HFF-Myc (cell line): ENCODE measurements at regions not wholly inside any gene's neighbourhood (a gene's known extent, or its start where the extent isn't known, plus 50 kb on each side); places are given as distances from the start of the nearest gene placed in this dataset.

Source experiments
- DNase-seq: peaks from one replicate; pipeline ENCODE4 v3.0.0-alpha.2; 2011; ENCODE audit warnings: low read depth; ENCODE audit errors: extremely low read depth
- H3K4me3 ChIP-seq: replicated peaks from 2 replicates; pipeline ENCODE4 v1.5.1; 2011; ENCODE audit warnings: low read depth, mild to moderate bottlenecking, control low read depth, low read length
- CTCF ChIP-seq: IDR thresholded peaks from 2 replicates; pipeline ENCODE4 v1.5.1; 2012; ENCODE audit warnings: mild to moderate bottlenecking, low read depth, low read length, control low read depth; ENCODE audit errors: missing control alignments

DNA sequence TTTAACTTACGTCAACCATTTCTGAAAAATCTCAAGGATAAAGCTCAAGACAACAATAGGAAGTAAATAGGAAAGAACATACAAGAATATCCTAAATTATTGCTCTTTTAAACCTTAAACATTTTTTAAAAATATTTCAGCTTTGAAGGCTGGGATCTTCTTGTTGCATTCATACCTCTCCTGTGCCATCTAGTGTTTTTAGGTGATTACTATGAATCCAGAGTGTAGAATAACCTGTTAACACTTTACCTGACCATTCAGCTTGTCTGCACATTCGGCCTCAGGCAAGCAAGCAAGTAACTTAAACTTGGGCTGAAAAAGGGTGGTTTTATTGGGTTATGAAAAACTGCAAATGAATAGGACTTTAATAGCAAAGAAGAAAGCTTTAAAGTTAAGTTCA is 507.8 kb upstream of the INTU start:
- DNase-seq, result no peak
- no peak for TF ChIP-seq CTCF

GRCh38 chr4:127126718-127127117 is 506.0 kb upstream of the INTU start:
- no peak overlapping the region for H3K4me3 ChIP-seq
- no peak for TF ChIP-seq CTCF
- DNase-seq, result no peak

More for the DNA sequence above, 507.8 kb upstream of the INTU start:
- no peak overlapping the region for H3K4me3 ChIP-seq

- no peak for TF ChIP-seq CTCF
- no peak overlapping the region for H3K4me3 ChIP-seq
- DNase-seq, result no peak
Observed at GRCh38 chr4:127131527-127131926, 501.2 kb upstream of the INTU start.

- TF ChIP-seq CTCF, result no peak
- H3K4me3 ChIP-seq, result no peak overlapping the region
- DNase-seq, result peak; percentile 79
Observed at GRCh38 chr4:127134490-127134889, 498.3 kb upstream of the INTU start.

- TF ChIP-seq CTCF, result no peak
- H3K4me3 ChIP-seq, result no peak overlapping the region
- no peak for DNase-seq
Observed at GRCh38 chr4:127138586-127138985, 494.2 kb upstream of the INTU start.

GRCh38 chr4:127139788-127140286 is 492.9 kb upstream of the INTU start:
- H3K4me3 ChIP-seq, result no peak overlapping the region
- TF ChIP-seq CTCF, result no peak
- no peak for DNase-seq

DNA sequence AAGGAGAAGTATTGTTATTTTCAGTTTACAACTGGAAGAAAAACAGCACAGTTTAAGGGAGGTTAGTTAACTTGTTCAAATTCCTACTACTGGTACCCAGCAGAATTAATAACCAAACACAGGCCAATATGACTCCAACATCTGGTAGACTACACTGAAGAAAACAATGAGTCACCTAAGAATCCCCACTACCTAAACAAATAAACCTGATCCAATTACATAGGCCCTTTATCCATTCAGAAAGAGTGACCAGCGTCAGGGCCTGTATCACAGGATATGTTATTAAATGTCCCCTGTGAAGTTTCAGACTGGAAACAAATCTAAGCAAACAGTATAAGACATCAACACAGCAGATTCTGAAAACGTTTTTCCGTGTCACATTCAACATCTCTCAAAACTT is 492.5 kb upstream of the INTU start:
- no peak overlapping the region for H3K4me3 ChIP-seq
- DNase-seq, result peak; percentile 48
- no peak for TF ChIP-seq CTCF
